ENCODE measurements at regions not wholly inside any gene's neighbourhood (a gene's known extent, or its start where the extent isn't known, plus 50 kb on each side); places are given as distances from the start of the nearest gene placed in this dataset.
A peak's percentile ranks its signal among the peaks of the same experiment; 100 is the strongest.

DNA sequence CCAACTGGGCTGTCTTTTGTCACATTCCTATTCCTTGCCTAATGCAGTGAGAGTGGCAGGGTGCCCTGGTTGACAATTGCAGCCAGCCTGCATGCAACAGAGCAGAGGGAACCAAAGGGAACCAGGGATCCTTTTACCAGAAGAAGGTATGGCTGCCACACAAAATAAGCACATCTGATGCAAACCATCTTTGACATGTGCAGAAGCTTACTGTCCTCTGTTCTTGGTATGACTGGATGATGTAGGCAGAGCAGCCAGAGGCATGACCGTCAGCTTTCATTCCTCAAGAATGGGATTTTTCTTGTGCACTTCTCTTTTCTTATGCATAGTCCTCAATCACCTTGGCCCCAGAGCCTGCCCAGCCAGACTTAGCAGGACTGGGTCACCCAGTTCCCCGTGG lies 116.1 kb downstream of the UQCRFS1 start:
- H3K27me3 Mint-ChIP-seq (ENCODE audit: low read depth): peaks cover 3% of the 10 kb centered on the region
- no peak for DNase-seq (ENCODE audit: low read depth, low spot score)
- no peak overlapping the region for H3K27ac Mint-ChIP-seq (ENCODE audit: unreplicated experiment)
- H3K9me3 Mint-ChIP-seq: no peaks in the 10 kb centered on the region
- TF ChIP-seq, protein P1, sequence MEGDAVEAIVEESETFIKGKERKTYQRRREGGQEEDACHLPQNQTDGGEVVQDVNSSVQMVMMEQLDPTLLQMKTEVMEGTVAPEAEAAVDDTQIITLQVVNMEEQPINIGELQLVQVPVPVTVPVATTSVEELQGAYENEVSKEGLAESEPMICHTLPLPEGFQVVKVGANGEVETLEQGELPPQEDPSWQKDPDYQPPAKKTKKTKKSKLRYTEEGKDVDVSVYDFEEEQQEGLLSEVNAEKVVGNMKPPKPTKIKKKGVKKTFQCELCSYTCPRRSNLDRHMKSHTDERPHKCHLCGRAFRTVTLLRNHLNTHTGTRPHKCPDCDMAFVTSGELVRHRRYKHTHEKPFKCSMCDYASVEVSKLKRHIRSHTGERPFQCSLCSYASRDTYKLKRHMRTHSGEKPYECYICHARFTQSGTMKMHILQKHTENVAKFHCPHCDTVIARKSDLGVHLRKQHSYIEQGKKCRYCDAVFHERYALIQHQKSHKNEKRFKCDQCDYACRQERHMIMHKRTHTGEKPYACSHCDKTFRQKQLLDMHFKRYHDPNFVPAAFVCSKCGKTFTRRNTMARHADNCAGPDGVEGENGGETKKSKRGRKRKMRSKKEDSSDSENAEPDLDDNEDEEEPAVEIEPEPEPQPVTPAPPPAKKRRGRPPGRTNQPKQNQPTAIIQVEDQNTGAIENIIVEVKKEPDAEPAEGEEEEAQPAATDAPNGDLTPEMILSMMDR (conservative IDR thresholded peaks at IDR 0.05): no peak
- no peaks in the 10 kb centered on the region for H3K36me3 Mint-ChIP-seq (ENCODE audit: low read depth)
- no peak overlapping the region for H3K4me3 Mint-ChIP-seq
- no peaks in the 10 kb centered on the region for H3K4me1 Mint-ChIP-seq

DNA sequence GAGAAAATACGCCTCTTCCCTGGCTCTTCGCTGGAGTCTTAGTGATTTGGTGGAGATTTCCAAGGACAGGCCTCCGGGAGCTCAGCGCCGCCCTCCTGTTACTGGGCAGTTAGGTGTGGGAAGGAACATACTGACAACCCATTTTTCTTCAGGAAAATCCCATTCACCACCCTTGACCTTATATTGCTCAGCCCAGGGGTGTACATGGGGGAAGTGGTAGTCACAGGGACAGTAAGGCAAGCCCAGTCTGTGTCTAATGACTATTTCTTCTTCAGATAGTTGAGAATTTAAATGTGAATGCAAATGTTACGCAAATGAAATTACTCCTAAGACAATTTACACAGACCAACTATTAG lies 119.4 kb downstream of the UQCRFS1 start:
- peaks cover 27% of the 10 kb centered on the region for H3K4me1 Mint-ChIP-seq
- no peaks in the 10 kb centered on the region for H3K9me3 Mint-ChIP-seq
- no peak overlapping the region for H3K27ac Mint-ChIP-seq (ENCODE audit: unreplicated experiment)
- TF ChIP-seq, protein P1 (conservative IDR thresholded peaks at IDR 0.05): no peak
- H3K36me3 Mint-ChIP-seq (ENCODE audit: low read depth): no peaks in the 10 kb centered on the region
- no peak for DNase-seq (ENCODE audit: low read depth, low spot score)
- no peak overlapping the region for H3K4me3 Mint-ChIP-seq
- H3K27me3 Mint-ChIP-seq (ENCODE audit: low read depth): no peaks in the 10 kb centered on the region

DNA sequence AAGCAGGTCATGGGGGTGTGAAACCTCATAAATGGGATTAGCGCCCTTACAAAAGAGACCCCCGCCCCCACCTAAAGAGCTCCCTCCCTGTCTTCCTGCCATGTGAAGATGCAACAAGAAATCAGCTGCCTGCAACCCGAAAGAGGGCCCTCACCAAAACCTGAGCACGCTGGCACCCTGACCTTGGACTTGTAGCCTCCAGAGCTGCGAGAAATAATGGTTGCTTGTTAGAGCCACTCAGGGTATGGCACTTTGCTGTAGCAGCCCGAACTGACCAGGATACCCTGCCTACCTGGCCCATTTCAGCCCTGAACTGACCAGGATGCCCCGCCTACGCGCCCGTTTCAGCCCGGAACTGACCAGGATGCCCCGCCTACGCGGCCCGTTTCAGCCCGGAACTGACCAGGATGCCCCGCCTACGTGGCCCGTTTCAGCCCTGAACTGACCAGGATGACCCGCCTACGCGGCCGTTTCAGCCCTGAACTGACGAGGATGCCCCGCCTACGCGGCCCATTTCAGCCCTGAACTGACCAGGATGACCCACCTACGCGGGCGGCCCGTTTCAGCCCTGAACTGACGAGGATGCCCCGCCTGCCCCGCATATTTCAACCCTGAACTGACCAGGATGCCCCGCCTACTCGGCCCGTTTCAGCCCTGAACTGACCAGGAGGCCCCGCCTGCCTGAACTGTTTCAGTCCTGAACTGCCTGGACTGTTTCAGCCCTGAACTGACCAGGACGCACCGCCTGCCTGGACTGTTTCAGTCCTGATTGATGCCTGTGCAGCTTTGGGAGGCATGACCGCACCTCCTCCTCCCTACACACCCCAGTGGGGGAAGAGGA lies 120.0 kb downstream of the UQCRFS1 start:
- TF ChIP-seq, protein P1 (conservative IDR thresholded peaks at IDR 0.05): no peak
- Mint-ChIP-seq H3K36me3 (ENCODE audit: low read depth) (no peaks in the 10 kb centered on the region), H3K9me3 (no peaks in the 10 kb centered on the region), H3K27me3 (ENCODE audit: low read depth) (no peaks in the 10 kb centered on the region), H3K4me1 (peaks cover 33% of the 10 kb centered on the region), H3K4me3 (no peak overlapping the region), H3K27ac (ENCODE audit: unreplicated experiment) (no peak overlapping the region)
- DNase-seq (ENCODE audit: low read depth, low spot score): no peak

DNA sequence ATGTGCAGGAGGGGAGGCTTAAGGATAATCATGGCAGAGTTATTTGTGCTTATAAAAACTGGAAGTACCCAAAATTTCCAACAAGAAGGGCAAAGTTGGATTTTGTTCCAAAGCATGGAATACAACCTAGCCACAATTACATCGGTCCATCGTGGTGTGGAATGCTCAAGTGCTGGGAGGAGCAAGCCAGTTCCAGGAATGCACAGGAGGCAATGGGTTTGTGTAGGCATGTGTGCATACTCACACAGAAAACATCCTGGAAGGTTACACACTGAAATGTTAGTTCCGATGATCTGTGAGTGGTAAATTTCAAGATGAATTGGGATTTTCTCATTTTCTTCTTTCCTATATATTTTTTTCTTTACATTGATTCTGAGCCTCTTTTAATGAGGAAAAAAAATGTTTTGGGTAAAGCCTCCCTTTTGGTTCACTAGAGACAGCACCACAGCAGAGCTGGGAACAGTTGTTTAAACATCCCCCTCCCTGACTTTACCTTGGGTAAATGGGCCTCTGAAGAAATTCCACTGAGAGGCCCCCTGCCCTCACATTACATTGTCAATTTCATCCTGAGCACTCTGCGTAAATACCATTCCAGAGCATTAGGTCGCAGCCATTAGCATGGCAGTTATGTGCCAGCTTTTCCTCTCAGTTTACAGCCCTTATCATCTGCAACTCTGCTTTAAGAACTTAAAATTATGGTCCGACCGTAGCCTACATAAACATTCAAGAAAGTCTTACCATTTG lies 122.0 kb downstream of the UQCRFS1 start:
- Mint-ChIP-seq H3K9me3 (no peaks in the 10 kb centered on the region), H3K27me3 (ENCODE audit: low read depth) (no peaks in the 10 kb centered on the region), H3K27ac (ENCODE audit: unreplicated experiment) (no peak overlapping the region), H3K36me3 (ENCODE audit: low read depth) (no peaks in the 10 kb centered on the region), H3K4me3 (no peak overlapping the region), H3K4me1 (peaks cover 40% of the 10 kb centered on the region)
- no peak for DNase-seq (ENCODE audit: low read depth, low spot score)
- TF ChIP-seq, protein P1 (conservative IDR thresholded peaks at IDR 0.05): no peak

DNA sequence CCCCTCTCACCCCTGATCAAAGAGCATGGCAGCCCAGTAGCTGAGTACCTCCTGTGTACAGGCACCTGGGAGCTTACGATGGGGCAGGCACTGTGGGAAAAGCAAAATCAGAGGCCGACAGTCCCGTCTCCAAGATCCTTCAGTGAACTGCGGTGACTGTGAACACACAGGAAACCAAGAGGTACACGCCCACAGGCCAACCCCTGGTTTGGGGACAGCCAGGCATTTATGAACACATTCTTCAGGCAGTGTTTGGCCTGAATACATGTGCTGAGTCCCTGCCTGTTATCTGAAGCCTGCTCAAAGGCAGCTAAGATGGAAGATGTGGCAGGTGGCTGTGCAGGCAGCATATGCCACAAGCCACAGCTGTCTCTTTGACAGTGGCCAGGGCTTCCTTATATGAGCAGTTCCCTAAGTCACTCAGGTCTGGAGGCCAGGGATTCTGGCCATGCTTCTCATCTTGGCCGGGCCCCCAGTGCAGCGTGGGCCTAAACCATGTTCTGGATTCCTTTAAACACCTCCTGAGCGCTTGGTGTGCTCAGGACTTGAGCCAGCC lies 123.6 kb downstream of the UQCRFS1 start:
- TF ChIP-seq, protein P1 (conservative IDR thresholded peaks at IDR 0.05): no peak
- Mint-ChIP-seq H3K36me3 (ENCODE audit: low read depth) (no peaks in the 10 kb centered on the region), H3K9me3 (no peaks in the 10 kb centered on the region), H3K4me1 (peaks cover 49% of the 10 kb centered on the region), H3K4me3 (peak overlapping the region; percentile 31), H3K27ac (ENCODE audit: unreplicated experiment) (no peak overlapping the region), H3K27me3 (ENCODE audit: low read depth) (peaks cover 1% of the 10 kb centered on the region)
- no peak for DNase-seq (ENCODE audit: low read depth, low spot score)
